ENCODE measurements at regions not wholly inside any gene's neighbourhood (a gene's known extent, or its start where the extent isn't known, plus 50 kb on each side); places are given as distances from the start of the nearest gene placed in this dataset.

DNA sequence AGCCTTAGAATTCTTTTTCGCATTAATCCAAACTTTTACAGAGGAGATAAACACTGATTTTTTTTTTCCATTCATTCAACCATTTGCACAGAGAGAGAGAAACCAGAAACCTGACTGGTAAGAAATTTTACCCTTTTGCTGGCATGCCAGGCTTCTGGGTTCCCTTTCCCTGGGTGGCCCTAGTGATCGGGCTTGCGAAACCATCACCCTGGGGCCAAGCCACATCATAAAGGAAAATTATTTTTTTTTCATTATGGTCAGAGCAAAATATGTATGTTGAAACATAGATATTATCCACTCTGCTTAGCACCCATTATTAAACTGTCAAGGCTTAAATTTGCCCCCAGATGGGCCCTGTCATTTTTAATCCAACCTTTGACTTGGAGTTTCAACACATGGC lies 55.4 kb upstream of the INHBA start:
- TF ChIP-seq EZH2phosphoT487 (IDR thresholded peaks at IDR 0.05; ENCODE audit: low read depth), result no peak
- TF ChIP-seq, protein P1, sequence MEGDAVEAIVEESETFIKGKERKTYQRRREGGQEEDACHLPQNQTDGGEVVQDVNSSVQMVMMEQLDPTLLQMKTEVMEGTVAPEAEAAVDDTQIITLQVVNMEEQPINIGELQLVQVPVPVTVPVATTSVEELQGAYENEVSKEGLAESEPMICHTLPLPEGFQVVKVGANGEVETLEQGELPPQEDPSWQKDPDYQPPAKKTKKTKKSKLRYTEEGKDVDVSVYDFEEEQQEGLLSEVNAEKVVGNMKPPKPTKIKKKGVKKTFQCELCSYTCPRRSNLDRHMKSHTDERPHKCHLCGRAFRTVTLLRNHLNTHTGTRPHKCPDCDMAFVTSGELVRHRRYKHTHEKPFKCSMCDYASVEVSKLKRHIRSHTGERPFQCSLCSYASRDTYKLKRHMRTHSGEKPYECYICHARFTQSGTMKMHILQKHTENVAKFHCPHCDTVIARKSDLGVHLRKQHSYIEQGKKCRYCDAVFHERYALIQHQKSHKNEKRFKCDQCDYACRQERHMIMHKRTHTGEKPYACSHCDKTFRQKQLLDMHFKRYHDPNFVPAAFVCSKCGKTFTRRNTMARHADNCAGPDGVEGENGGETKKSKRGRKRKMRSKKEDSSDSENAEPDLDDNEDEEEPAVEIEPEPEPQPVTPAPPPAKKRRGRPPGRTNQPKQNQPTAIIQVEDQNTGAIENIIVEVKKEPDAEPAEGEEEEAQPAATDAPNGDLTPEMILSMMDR (IDR thresholded peaks at IDR 0.05; ENCODE audit: low read depth, low read length), result no peak
